22Rv1 (cell line): ENCODE measurements at regions not wholly inside any gene's neighbourhood (a gene's known extent, or its start where the extent isn't known, plus 50 kb on each side); places are given as distances from the start of the nearest gene placed in this dataset.
"Not testable (repeated sequence)": the region's sequence is repeated elsewhere in the genome, so short reads cannot be mapped to it uniquely, and the experiment has no call there.

Experiments used
- H3K27ac ChIP-seq: fragments of 450-650 bp; 2 replicates; pipeline ENCODE4 v1.5.1; 2017
- ZFX ChIP-seq: fragments of 450-650 bp; IDR thresholded peaks from 2 replicates; pipeline ENCODE4 v1.6.1; 2017; ENCODE audit warnings: antibody characterized with exemption, borderline replicate concordance
- TF ChIP-seq, protein P1 (sequence below): fragments of 450-650 bp; IDR thresholded peaks from 2 replicates; pipeline ENCODE4 v1.5.1; 2017; ENCODE audit warnings: mild to moderate bottlenecking

DNA sequence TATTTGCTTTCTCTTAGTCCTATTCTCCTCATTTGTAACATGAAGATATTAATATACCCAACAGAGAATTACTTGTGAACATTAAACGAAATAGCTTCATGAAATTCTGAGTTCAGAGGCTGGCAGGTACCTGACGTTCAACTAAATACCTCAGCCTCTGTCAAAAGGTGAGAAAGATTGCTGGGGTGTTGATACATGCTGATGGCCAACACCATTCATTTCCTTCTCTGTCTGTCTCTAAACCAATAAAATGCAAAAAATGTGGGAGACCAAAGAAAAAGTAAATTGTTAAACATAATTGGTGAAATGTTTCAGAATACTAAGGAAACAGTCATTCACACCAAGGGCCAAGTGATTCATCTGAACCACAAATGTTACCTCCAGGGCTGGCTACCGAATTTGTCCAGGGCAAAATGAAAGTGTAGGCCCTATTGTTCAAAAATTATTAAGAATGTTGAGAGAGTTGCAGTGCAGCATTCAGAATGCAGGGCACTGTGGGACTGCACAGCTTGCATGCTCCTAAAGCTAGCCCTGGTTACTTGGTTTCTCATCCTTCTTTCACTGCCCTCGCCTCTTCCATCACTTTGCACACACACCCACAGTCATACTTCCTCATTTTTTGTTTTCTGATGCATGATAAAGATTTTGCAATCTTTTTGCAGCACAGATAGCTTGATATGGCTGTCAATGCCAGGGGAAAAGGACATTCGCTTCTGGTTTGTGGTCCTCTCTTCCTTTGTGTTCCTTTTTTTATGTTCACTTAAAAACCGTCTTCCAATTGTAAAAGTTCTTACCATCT, 414.3 kb upstream of the NR5A2 start:
- TF ChIP-seq ZFX: no peak
- TF ChIP-seq, protein P1, sequence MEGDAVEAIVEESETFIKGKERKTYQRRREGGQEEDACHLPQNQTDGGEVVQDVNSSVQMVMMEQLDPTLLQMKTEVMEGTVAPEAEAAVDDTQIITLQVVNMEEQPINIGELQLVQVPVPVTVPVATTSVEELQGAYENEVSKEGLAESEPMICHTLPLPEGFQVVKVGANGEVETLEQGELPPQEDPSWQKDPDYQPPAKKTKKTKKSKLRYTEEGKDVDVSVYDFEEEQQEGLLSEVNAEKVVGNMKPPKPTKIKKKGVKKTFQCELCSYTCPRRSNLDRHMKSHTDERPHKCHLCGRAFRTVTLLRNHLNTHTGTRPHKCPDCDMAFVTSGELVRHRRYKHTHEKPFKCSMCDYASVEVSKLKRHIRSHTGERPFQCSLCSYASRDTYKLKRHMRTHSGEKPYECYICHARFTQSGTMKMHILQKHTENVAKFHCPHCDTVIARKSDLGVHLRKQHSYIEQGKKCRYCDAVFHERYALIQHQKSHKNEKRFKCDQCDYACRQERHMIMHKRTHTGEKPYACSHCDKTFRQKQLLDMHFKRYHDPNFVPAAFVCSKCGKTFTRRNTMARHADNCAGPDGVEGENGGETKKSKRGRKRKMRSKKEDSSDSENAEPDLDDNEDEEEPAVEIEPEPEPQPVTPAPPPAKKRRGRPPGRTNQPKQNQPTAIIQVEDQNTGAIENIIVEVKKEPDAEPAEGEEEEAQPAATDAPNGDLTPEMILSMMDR: no peak
- no peak overlapping the region for H3K27ac ChIP-seq

DNA sequence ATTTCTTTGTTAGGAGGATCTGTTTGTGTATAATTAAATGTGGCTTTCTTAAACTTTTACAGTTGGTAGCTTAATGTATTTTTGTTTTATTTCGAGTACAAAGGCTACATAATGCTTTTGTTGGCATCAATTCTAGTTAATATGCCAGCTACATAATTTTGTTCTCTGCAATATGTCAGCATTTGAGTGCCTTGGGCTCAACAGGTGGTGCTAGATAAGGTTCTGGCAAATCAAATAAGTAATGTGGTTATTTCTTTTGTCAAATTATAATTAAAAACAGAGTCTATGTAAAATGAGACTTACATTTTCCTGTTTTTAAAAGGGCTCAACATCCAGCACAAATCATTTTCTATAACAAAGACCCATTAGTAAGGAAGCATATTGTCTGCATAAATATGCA, 410.6 kb upstream of the NR5A2 start:
- TF ChIP-seq ZFX: no peak
- H3K27ac ChIP-seq: no peak overlapping the region

DNA sequence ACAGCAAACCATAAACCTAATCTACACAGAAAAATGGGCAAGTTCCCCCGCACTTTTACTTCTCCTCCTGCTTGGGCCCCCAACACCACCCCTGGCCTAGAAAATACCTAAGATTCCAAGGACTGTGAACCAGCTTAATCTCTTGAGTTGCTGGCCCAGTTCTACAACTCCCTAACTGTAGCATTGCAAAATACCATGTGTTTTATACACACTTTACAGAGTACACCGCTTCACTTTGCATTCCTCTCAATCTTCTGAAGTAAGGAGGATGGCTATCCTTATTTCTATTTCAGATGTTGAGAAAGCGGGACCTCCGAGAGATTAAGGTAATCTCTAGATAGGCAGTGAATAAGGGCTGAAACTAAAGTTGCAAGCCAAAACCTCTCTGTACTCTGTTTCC, 408.3 kb upstream of the NR5A2 start:
- H3K27ac ChIP-seq: no peak overlapping the region
- TF ChIP-seq, protein P1: no peak
- no peak for TF ChIP-seq ZFX

DNA sequence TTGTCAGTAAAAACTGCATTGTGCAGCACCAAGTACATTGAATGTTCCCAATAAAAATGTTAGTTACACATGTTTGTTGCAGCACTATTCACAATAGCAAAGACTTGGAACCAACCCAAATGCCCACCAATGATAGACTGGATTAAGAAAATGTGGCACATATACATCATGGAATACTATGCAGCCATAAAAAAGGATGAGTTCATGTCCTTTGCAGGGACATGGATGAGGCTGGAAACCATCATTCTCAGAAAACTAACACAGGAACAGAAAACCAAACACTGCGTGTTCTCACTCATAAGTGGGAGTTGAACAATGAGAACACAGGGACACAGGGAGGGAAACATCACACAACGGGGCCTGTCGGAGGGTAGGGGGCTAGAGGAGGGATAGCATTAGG, 401.3 kb upstream of the NR5A2 start:
- not testable (repeated sequence) for H3K27ac ChIP-seq

DNA sequence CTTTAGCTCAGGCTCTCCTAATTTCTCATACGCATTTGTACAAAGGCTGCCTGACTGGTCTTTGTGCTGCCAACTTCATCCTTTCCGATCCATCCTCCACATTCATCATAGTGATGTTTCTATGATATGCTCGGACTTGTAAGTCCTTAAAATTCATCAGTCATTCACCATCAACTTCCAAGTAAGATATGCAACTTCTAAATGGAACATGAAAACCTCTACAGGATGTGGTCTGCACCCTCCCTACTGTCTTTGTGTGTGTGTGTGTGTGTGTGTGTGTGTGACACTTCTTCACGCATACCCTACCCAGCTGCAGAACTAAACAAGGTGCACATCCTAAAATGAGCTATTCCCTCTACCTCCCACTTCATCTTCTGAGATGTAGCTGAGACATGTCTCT, 397.9 kb upstream of the NR5A2 start:
- TF ChIP-seq, protein P1: no peak
- TF ChIP-seq ZFX: no peak
- H3K27ac ChIP-seq: no peak overlapping the region

DNA sequence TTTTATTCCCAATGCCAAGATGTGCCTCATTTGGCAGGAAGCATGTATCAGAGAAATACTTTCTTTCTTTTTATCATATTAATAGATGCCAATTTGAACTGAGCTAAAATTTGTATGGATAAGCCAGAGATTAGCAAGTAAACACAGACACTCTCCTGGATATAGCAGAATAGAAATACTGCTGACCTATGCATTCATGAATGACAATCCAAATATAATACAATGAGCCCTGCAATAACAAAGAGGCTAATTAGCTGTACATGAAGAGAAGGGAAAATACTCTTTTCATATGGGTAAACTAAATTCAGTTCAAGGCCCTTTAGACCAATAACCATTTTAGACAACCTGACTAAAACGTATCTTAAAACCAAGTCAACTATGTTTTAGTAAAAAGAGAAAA, 388.1 kb upstream of the NR5A2 start:
- TF ChIP-seq, protein P1: no peak
- no peak for TF ChIP-seq ZFX
- no peak overlapping the region for H3K27ac ChIP-seq

DNA sequence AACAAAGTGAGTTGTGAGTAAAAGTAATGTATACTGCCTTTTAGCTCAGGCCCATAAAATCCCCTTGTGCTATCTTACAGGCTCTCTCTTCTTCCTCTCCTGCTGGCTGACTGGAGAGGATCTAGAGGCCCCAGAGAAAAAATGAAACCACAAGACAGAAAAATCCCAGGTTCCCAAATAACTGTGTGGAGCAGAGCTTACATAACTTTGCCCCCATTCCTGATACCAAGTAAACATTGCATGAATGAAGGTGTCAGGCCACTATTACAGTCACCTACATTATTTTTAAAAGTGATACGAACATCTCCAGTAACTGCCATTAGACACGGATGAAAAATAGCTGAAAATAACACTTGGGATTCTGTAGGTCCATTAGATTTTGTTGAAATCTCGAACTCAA, 386.0 kb upstream of the NR5A2 start:
- no peak overlapping the region for H3K27ac ChIP-seq
- TF ChIP-seq ZFX: no peak
- TF ChIP-seq, protein P1: no peak

DNA sequence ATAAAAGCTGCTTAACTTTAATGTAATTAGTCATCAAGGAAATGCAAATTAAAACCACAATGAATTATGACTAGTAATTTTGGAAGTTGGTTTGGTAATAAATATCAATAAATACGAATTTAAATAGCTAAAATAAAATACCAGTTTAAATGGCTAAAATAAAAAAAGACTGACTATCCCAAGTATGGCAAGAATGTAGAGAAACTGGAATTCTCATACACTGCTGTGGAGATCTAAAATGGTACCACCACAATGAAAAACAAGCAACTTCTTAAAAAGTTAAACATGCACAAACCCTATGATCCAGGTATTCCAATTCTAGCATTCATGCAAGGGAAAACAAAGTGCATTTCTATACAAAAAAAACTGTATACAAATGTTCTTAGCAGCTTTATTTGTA, 382.6 kb upstream of the NR5A2 start:
- no peak overlapping the region for H3K27ac ChIP-seq
- TF ChIP-seq ZFX: no peak
- TF ChIP-seq, protein P1: no peak
